H1 (cell line): ENCODE measurements at regions not wholly inside any gene's neighbourhood (a gene's known extent, or its start where the extent isn't known, plus 50 kb on each side); places are given as distances from the start of the nearest gene placed in this dataset.

Experiments used
- ASH2L ChIP-seq: fragments of 200-600, 300-600 bp; sonication (generic); IDR thresholded peaks from one replicate; pipeline ENCODE4 v1.7.1; 2017; ENCODE audit warnings: low read length
- ATF2 ChIP-seq: IDR thresholded peaks from 2 replicates; pipeline ENCODE4 v1.6.1; 2012; ENCODE audit warnings: low read length, inconsistent platforms
- BRCA1 ChIP-seq: IDR thresholded peaks from 2 replicates; pipeline ENCODE4 v1.6.1; 2012; ENCODE audit warnings: low read depth, low read length, improper control_type of control experiment
- CBX8 ChIP-seq: fragments of 300-800, 300-1000 bp; sonication (generic); IDR thresholded peaks from 2 replicates; pipeline ENCODE4 v1.7.1; 2016; ENCODE audit warnings: low read depth, low read length, borderline replicate concordance
- CEBPB ChIP-seq: IDR thresholded peaks from 2 replicates; pipeline ENCODE4 v1.6.1; 2012; ENCODE audit warnings: low read depth, low read length
- CHD2 ChIP-seq: IDR thresholded peaks from 2 replicates; pipeline ENCODE4 v1.6.1; 2012; ENCODE audit warnings: low read length, improper control_type of control experiment
- CREB1 ChIP-seq: IDR thresholded peaks from 2 replicates; pipeline ENCODE4 v1.6.1; 2012; ENCODE audit warnings: inconsistent platforms
- CTBP2 ChIP-seq: IDR thresholded peaks from 2 replicates; pipeline ENCODE4 v1.7.0; 2011; ENCODE audit warnings: borderline replicate concordance, mild to moderate bottlenecking, moderate library complexity, mixed read lengths, low read length; ENCODE audit not compliant: insufficient read depth, insufficient read length
- EP300 ChIP-seq, 2 experiments: IDR thresholded peaks; 1 replicate in 1 of 2; 2 replicates in 1 of 2; pipeline ENCODE4 v1.6.1; 2011 to 2012; ENCODE audit warnings: low read depth in 2 of 2, low read length in 2 of 2, mild to moderate bottlenecking in 2 of 2, borderline replicate concordance in 1 of 2, inconsistent platforms in 1 of 2, moderate library complexity in 1 of 2
- HDAC6 ChIP-seq: IDR thresholded peaks from one replicate; pipeline ENCODE4 v1.7.1; 2012; ENCODE audit warnings: low read depth, mild to moderate bottlenecking, inconsistent platforms, low read length, moderate library complexity
- JUN ChIP-seq: IDR thresholded peaks from 2 replicates; pipeline ENCODE4 v1.6.1; 2011; ENCODE audit warnings: low read depth, mild to moderate bottlenecking, improper control_type of control experiment, low read length
- KDM1A ChIP-seq: fragments of 200-600, 300-600 bp; sonication (generic); IDR thresholded peaks from 2 replicates; pipeline ENCODE4 v1.7.1; 2016; ENCODE audit warnings: mild to moderate bottlenecking, low read length, borderline replicate concordance
- KDM5A ChIP-seq: fragments of 200-600 bp; IDR thresholded peaks from 2 replicates; pipeline ENCODE4 v1.7.1; 2012; ENCODE audit warnings: mild to moderate bottlenecking, low read length, inconsistent platforms, mixed read lengths
- MAFK ChIP-seq: IDR thresholded peaks from 2 replicates; pipeline ENCODE4 v1.6.1; 2012; ENCODE audit warnings: low read depth, mild to moderate bottlenecking, improper control_type of control experiment, low read length
- NRF1 ChIP-seq: IDR thresholded peaks from 2 replicates; pipeline ENCODE4 v1.6.1; 2011; ENCODE audit warnings: mild to moderate bottlenecking, low read depth, low read length, improper control_type of control experiment
- POLR2A ChIP-seq, 2 experiments: IDR thresholded peaks; 1 replicate in 1 of 2; 2 replicates in 1 of 2; pipeline ENCODE4 v1.6.1; 2011; ENCODE audit warnings: low read depth in 2 of 2, low read length in 2 of 2, mild to moderate bottlenecking in 2 of 2; ENCODE audit errors: control extremely low read depth in 1 of 2
- RBBP5 ChIP-seq: IDR thresholded peaks from 2 replicates; pipeline ENCODE4 v1.7.1; 2012; ENCODE audit warnings: low read depth, mild to moderate bottlenecking, inconsistent platforms, low read length, moderate library complexity, borderline replicate concordance
- RFX5 ChIP-seq: IDR thresholded peaks from 2 replicates; pipeline ENCODE4 v1.6.1; 2011; ENCODE audit warnings: low read depth, low read length, improper control_type of control experiment, borderline replicate concordance
- SAP30 ChIP-seq: fragments of 300-600 bp; sonication (generic); IDR thresholded peaks from 2 replicates; pipeline ENCODE4 v1.7.1; 2012; ENCODE audit warnings: low read length, moderate library complexity, mild to moderate bottlenecking, inconsistent platforms; ENCODE audit not compliant: insufficient read depth, insufficient replicate concordance
- SIN3A ChIP-seq, 2 experiments: IDR thresholded peaks in 1 of 2; conservative IDR thresholded peaks in 1 of 2; 2 replicates each; pipeline ENCODE4 v1.6.1; 2011 to 2012; ENCODE audit warnings: low read length in 2 of 2, improper control_type of control experiment in 1 of 2, low read depth in 1 of 2, mild to moderate bottlenecking in 1 of 2
- SIRT6 ChIP-seq: IDR thresholded peaks from one replicate; pipeline ENCODE4 v1.7.1; 2012; ENCODE audit warnings: low read length, inconsistent platforms
- SP1 ChIP-seq: IDR thresholded peaks from 2 replicates; pipeline ENCODE4 v1.6.1; 2011; ENCODE audit warnings: low read depth, low read length
- YY1 ChIP-seq: IDR thresholded peaks from 2 replicates; pipeline ENCODE4 v1.6.1; 2011; ENCODE audit warnings: low read depth, mild to moderate bottlenecking, low read length
- ZNF274 ChIP-seq: IDR thresholded peaks from 2 replicates; pipeline ENCODE4 v1.7.0; 2012; ENCODE audit warnings: low read length, borderline replicate concordance; ENCODE audit errors: extremely low read depth

GRCh38 chr14:95979339-95980042 lies 59.7 kb upstream of the C14orf132 start (continued):
- TF ChIP-seq RBBP5 (no peak), NRF1 (no peak), CEBPB (no peak), EP300 (IDR thresholded peaks at IDR 0.05; ENCODE audit: borderline replicate concordance in 1 of 2, low read depth in 2 of 2, low read length in 2 of 2) (peak in 1 of 2 experiments; percentile 80; a peak in 1 of 3 replicates), ASH2L (peak; percentile 50), SP1 (peak; percentile 64; the same call in 1 of the 2 replicates), BRCA1 (no peak), KDM5A (no peak), SAP30 (no peak), ZNF274 (no peak), POLR2A (IDR thresholded peaks at IDR 0.05; ENCODE audit: control extremely low read depth in 1 of 2, low read depth in 2 of 2, low read length in 2 of 2) (no peak), CREB1 (peak; percentile 83), HDAC6 (no peak), SIRT6 (no peak), ATF2 (peak; percentile 49; the same call in 1 of the 2 replicates), JUN (peak; percentile 67; the same call in 1 of the 2 replicates), CBX8 (no peak), KDM1A (peak; percentile 100), CHD2 (no peak), RFX5 (no peak), SIN3A (conservative IDR thresholded peaks at IDR 0.05 in 1 of 2, IDR thresholded peaks at IDR 0.05 in 1 of 2; ENCODE audit: low read depth in 1 of 2, low read length in 2 of 2) (peak in 1 of 2 experiments; percentile 74; a peak in 1 of 4 replicates), YY1 (peak; percentile 36; the same call in 1 of the 2 replicates), CTBP2 (no peak), MAFK (no peak)
